Fibroblast of skin of right quadriceps (primary cell): ENCODE measurements at regions not wholly inside any gene's neighbourhood (a gene's known extent, or its start where the extent isn't known, plus 50 kb on each side); places are given as distances from the start of the nearest gene placed in this dataset.

Experiments
- DNase-seq: peaks from one replicate; pipeline ENCODE4 v3.0.0-alpha.2; 2013

DNA sequence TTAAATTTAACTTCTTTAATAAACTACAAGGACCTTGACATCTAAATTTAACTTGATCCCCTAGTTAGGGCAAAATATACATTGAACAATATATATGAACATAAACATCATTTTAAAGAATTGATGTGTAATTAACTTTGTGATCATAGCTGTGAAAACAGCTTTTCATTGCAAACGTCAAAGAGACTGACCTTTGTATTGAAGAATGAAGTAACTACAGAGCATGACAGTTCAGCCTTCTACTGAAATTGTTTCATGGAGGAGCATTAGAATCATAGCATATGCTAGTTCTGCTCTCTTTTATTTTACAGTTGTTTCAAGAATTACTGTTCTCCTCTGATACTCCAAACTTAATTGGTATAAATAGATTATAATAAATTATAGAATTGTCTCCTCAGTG is 123.4 kb upstream of the PRR20A start:
- DNase-seq = no peak

DNA sequence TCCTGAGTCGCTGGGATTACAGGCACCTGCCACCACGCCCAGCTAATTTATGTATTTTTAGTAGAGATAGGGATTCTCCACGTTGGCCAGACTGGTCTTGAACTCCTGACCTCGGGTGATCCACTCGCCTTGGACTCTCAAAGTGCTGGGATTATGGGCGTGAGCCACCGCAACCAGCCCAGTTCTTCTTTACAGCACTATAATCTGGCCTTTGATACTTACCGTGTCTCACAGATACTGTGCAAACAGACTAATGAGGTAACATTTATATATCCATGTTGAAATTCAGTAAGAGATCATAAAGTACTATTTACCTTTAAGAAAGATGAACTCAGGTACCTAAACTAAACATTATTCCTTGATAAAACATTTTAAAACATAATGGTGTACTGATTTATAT is 121.8 kb upstream of the PRR20A start:
- DNase-seq = no peak

DNA sequence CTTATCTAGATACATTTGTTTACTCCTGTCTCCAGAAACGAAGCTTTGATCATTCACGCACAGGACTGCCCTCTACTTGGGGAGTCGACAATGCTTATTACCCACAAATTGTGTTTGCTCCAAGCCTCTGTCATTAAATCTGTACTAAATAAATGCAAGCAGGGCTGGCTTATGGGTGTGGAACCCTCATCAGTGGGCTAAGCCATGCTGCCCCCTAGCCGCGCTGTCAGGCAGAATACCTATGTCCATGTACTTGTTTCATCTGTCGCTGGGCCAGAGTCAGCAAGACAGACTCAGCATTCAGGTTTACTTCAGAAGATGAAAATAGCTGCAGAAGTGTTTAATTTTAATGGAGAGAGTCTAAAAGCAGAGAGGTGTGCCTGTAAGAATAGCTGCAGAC is 110.0 kb upstream of the PRR20A start:
- DNase-seq = no peak

DNA sequence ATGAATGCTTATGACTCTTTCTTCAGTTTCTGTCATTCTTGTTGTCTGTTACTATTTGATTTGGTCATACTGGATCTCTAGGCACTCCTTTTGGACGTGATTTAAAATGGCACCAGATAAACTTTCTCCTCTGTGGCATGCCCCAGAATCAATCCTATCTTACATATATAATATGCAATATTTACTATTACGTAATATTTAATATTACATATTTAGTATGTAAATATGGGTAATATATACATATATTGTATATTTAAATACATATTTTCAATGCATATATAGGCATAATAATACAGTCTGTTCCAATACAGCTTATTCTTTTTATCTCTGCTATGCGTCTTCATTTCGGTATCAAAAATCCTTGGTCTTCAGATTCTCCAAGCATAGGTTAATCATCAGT is 104.4 kb upstream of the PRR20A start:
- no peak for DNase-seq

DNA sequence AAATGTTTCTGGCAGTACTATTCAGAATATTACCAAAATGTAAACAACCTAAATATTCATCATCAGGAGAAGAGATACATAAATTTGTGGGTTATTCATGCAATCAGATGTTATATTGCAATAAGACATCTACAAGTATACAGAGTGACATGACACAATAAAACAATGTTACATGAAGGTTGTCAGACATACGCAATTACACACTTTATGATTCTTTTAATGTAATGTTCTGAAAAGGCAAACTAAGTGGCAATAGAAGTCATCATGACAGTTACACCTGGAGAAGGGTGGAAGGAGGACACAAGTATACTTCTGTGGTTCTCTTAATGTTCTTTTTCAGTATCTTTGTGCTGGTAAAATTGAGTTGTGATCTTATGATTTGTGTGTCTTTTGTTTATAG is 95.8 kb upstream of the PRR20A start:
- no peak for DNase-seq

DNA sequence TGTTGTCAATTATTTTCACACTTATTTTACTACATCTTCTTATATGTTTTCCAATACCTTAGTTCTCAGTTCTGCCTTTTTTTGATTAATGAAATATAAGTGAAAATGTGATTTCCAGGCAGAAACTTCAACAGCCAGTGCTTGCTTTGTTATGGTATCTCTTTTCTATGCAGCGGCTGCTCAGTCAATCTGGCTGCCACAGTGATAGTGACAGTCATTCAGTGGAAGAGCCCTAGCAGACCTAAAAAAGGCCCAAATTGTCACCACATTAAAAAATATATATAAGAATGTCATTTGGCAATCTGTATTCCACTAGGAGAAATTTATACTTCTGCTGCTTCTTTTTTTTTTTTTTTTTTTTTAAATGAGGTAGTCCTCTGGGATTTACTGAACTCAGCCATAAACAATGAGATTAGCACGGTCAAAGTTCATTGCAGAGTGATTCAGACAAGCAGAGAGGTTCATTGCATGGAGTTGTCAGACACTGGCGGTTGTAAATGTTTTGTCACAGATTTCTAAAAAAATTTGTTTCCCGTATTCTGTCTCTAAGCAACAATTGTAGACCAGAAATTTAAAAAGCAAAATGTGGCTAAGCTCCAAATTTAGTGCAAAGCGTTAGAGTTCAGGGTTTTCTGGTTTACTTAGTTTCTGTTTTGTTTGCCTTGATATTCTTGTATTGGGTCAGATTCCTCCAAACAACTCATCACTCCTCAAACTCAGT is 94.7 kb upstream of the PRR20A start:
- no peak for DNase-seq

DNA sequence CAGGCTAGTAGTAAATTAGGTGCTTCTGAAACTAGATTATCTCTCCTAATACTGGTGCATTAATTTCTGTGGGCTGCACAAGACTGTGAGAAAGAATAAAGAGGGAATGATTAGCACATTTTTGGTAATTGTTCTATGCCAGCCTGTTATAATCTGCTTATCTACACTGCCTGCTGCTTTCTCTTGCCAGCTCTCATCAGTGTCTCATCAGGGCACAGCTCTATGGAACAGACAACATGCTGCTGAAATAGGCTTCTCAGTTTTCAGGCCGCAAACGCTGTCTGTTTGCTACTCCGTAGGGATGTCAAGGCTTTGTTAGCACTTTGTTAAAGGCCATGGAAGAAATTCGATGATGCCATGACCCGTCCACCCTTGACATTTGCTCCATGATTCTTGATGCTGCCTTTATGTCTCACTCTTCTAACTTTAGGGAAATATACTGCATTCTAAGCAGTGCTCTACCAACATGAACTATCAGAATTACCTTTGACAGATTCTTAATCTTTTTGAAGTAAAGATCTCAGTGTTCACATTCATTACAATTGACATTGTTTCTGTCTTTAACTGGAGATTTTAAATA is 84.0 kb upstream of the PRR20A start:
- no peak for DNase-seq

DNA sequence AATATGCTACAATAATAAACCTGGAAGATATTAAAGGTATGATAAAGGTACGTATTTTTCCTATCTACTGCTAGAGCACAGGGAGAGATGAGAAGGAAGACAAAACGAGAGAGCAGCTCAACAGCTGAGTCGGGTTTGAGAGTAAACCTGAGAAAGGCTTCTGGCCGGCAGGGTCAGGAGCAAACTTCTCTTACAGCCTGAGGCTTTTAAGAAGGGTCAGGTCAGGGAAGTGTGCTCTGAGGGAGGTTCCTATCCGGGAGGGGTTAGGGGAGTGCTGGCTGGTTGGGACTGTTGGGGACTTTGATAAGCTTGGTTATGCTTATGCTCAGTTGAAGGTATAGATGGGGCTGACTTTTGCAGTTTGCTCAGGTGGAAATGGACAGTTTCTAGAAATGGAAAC is 77.7 kb upstream of the PRR20A start:
- no peak for DNase-seq

DNA sequence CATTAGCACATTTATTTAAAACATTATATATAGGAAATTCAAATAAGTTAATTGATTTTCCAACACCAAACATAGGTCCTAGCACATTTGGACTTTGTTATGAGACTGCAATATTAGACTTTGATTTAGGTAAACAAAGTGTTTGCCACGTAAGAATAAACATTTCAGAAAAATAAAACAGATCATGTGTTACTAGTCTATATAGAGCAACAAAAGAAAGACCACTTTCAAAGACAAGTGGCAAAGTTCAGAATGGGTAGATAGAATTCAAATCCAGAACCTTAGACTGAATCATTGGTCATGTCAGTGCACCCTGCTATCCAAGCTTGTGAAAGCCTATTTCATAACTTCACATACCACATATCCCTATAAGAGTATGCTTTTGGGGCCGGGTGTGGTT is 66.7 kb upstream of the PRR20A start:
- DNase-seq = no peak

DNA sequence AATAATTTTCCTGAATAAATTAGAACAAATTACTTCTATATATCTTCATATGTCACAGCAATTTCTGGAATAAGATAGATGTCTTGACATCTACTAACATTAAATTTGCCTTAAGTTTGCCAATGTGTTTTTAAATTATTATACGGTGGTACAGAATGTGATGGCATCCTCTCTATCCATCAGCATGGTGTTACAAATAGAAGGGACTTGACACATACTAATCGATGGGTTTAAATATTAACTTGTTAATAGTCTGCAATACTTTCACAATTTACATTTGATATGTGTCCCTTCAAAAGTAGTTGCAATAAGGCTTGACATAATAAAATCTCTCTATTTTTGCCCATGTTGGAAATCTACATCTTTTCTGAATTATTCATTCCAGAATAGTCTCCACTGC is 65.1 kb upstream of the PRR20A start:
- no peak for DNase-seq

DNA sequence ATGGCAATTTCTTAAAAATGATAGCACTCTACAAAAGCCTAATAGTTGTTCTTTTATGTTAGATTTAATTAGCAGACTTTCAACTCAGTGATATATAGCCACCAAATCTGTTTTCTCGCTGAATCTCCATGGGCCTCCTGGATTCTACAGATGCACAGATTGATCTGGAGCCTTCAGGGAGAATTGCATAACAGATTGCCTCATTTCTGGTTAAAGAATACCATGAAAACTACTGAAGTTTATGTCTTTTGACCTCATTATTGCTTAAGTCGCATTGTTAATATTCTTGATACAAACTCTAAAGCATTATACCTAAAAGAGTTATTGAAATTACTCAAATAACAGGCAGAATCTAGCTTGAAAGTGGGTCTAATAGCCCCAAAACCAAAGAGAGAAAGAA is 53.7 kb upstream of the PRR20A start:
- DNase-seq = no peak
